ENCODE measurements at regions not wholly inside any gene's neighbourhood (a gene's known extent, or its start where the extent isn't known, plus 50 kb on each side); places are given as distances from the start of the nearest gene placed in this dataset.

GRCh38 chr13:106690779-106691178, 122.8 kb upstream of the ARGLU1 start:
- no peak for DNase-seq

- no peak for DNase-seq
Observed at GRCh38 chr13:106689906-106690305, 122.0 kb upstream of the ARGLU1 start.

GRCh38 chr13:106688940-106689339, 121.0 kb upstream of the ARGLU1 start:
- no peak for DNase-seq

GRCh38 chr13:106686163-106686562, 118.2 kb upstream of the ARGLU1 start:
- DNase-seq: no peak

GRCh38 chr13:106685143-106685542, 117.2 kb upstream of the ARGLU1 start:
- no peak for DNase-seq

GRCh38 chr13:106683918-106684317, 116.0 kb upstream of the ARGLU1 start:
- DNase-seq: no peak

- DNase-seq: no peak
Observed at GRCh38 chr13:106683179-106683578, 115.2 kb upstream of the ARGLU1 start.

GRCh38 chr13:106681997-106682396, 114.1 kb upstream of the ARGLU1 start:
- no peak for DNase-seq

- no peak for DNase-seq
Observed at GRCh38 chr13:106681536-106681935, 113.6 kb upstream of the ARGLU1 start.

GRCh38 chr13:106680796-106681472, 113.0 kb upstream of the ARGLU1 start:
- no peak for DNase-seq

- no peak for DNase-seq
Observed at GRCh38 chr13:106678646-106679418, 110.9 kb upstream of the ARGLU1 start.

- DNase-seq: no peak
Observed at GRCh38 chr13:106675311-106675710, 107.4 kb upstream of the ARGLU1 start.

GRCh38 chr13:106660746-106661625, 93.0 kb upstream of the ARGLU1 start:
- no peak for DNase-seq

GRCh38 chr13:106657104-106657503, 89.2 kb upstream of the ARGLU1 start:
- DNase-seq: no peak

- no peak for DNase-seq
Observed at GRCh38 chr13:106656186-106656585, 88.2 kb upstream of the ARGLU1 start.

- no peak for DNase-seq
Observed at GRCh38 chr13:106651442-106651841, 83.5 kb upstream of the ARGLU1 start.

GRCh38 chr13:106650690-106651205, 82.8 kb upstream of the ARGLU1 start:
- DNase-seq: no peak

- DNase-seq: no peak
Observed at GRCh38 chr13:106649495-106649894, 81.6 kb upstream of the ARGLU1 start.

- no peak for DNase-seq
Observed at GRCh38 chr13:106640515-106640914, 72.6 kb upstream of the ARGLU1 start.

GRCh38 chr13:106637519-106637918, 69.6 kb upstream of the ARGLU1 start:
- no peak for DNase-seq

- DNase-seq: no peak
Observed at GRCh38 chr13:106636492-106636891, 68.6 kb upstream of the ARGLU1 start.

- DNase-seq: no peak
Observed at GRCh38 chr13:106635616-106636015, 67.7 kb upstream of the ARGLU1 start.

GRCh38 chr13:106633321-106633720, 65.4 kb upstream of the ARGLU1 start:
- no peak for DNase-seq
